HEK293 (cell line): ENCODE measurements at regions not wholly inside any gene's neighbourhood (a gene's known extent, or its start where the extent isn't known, plus 50 kb on each side); places are given as distances from the start of the nearest gene placed in this dataset.

Experiments used
- CTCF ChIA-PET: fragments of 350-600 bp; formaldehyde crosslinking; extraction: SDS; loops from one replicate; lab custom pipeline; 2021; ENCODE audit warnings: antibody characterized with exemption; lab: Yijun Ruan, JAX
- POLR2A ChIA-PET: fragments of 300-600 bp; formaldehyde crosslinking; extraction: SDS; loops from one replicate; lab custom pipeline; 2020; ENCODE audit warnings: antibody characterized with exemption, inconsistent platforms; lab: Yijun Ruan, JAX
- H3K27ac ChIP-seq: fragments of 200-500 bp; sonication (Bioruptor generic); 2 replicates; pipeline ENCODE4 v1.5.1; 2014; ENCODE audit warnings: low read depth, low read length, control low read depth, inconsistent platforms; ENCODE audit errors: extremely low read depth
- H3K36me3 ChIP-seq, 2 experiments: fragments of 200-500 bp in 1 of 2; sonication (Bioruptor generic) in 1 of 2; 1 replicate in 1 of 2; 2 replicates in 1 of 2; pipeline ENCODE4 v1.5.1; 2014 to 2017; ENCODE audit warnings: inconsistent platforms in 2 of 2, low read length in 2 of 2; ENCODE audit not compliant: control insufficient read depth in 2 of 2, insufficient read depth in 1 of 2
- H3K4me1 ChIP-seq: fragments of 200-500 bp; sonication (Bioruptor generic); 2 replicates; pipeline ENCODE4 v1.5.1; 2014; ENCODE audit warnings: mild to moderate bottlenecking, low read length, inconsistent platforms; ENCODE audit not compliant: control insufficient read depth, insufficient read depth
- H3K4me3 ChIP-seq: 2 replicates; pipeline ENCODE4 v1.5.1; 2011; ENCODE audit warnings: low read depth, mild to moderate bottlenecking, control low read depth, low read length, moderate library complexity
- H3K9me3 ChIP-seq: fragments of 200-500 bp; sonication (Bioruptor generic); 2 replicates; pipeline ENCODE4 v1.5.1; 2014; ENCODE audit warnings: low read depth, low read length, inconsistent platforms; ENCODE audit not compliant: control insufficient read depth, insufficient read depth
- BCL11B ChIP-seq: fragments of 450-650 bp; formaldehyde crosslinking; IDR thresholded peaks from 2 replicates; pipeline ENCODE4 v1.5.1; 2016; ENCODE audit warnings: low read depth, missing biosample characterization, missing genetic modification characterization
- GFI1B ChIP-seq: fragments of 450-650 bp; formaldehyde crosslinking; IDR thresholded peaks from 2 replicates; pipeline ENCODE4 v1.5.1; 2016; ENCODE audit warnings: missing biosample characterization, missing genetic modification characterization
- HOXC10 ChIP-seq: sonication (generic); formaldehyde crosslinking; IDR thresholded peaks from 2 replicates; pipeline ENCODE4 v1.8.1; 2023; ENCODE audit warnings: mild to moderate bottlenecking, missing genetic modification reagents
- KLF10 ChIP-seq: fragments of 450-650 bp; IDR thresholded peaks from 2 replicates; pipeline ENCODE4 v1.5.1; 2018; ENCODE audit warnings: missing biosample characterization, mild to moderate bottlenecking, missing genetic modification characterization
- OVOL3 ChIP-seq: fragments of 450-650 bp; formaldehyde crosslinking; IDR thresholded peaks from 2 replicates; pipeline ENCODE4 v1.5.1; 2016; ENCODE audit warnings: missing biosample characterization, missing genetic modification characterization
- SP7 ChIP-seq: fragments of 450-650 bp; formaldehyde crosslinking; IDR thresholded peaks from 2 replicates; pipeline ENCODE4 v1.5.1; 2016; ENCODE audit warnings: missing biosample characterization, missing genetic modification characterization
- TRIM28 ChIP-seq: IDR thresholded peaks from 2 replicates; pipeline ENCODE4 v1.6.1; 2011; ENCODE audit warnings: low read length, control low read depth, borderline replicate concordance
- ZNF10 ChIP-seq: fragments of 450-650 bp; formaldehyde crosslinking; IDR thresholded peaks from 2 replicates; pipeline ENCODE4 v1.5.1; 2017; ENCODE audit warnings: missing biosample characterization, missing genetic modification characterization
- ZNF2 ChIP-seq: fragments of 450-650 bp; formaldehyde crosslinking; IDR thresholded peaks from 2 replicates; pipeline ENCODE4 v1.5.1; 2016; ENCODE audit warnings: missing biosample characterization, missing genetic modification characterization
- ZNF292 ChIP-seq: fragments of 450-650 bp; formaldehyde crosslinking; IDR thresholded peaks from 2 replicates; pipeline ENCODE4 v1.5.1; 2016; ENCODE audit warnings: low read depth, missing biosample characterization, missing genetic modification characterization, borderline replicate concordance
- ZNF335 ChIP-seq: fragments of 450-650 bp; formaldehyde crosslinking; conservative IDR thresholded peaks from 2 replicates; pipeline ENCODE4 v1.5.1; 2016; ENCODE audit warnings: missing biosample characterization, missing genetic modification characterization
- ZNF341 ChIP-seq: fragments of 450-650 bp; formaldehyde crosslinking; IDR thresholded peaks from 2 replicates; pipeline ENCODE4; 2016; ENCODE audit warnings: low read depth, missing biosample characterization, missing genetic modification characterization
- ZNF426 ChIP-seq: fragments of 450-650 bp; formaldehyde crosslinking; IDR thresholded peaks from 2 replicates; pipeline ENCODE4 v1.5.1; 2017; ENCODE audit warnings: missing biosample characterization, missing genetic modification characterization, mild to moderate bottlenecking, inconsistent platforms, moderate library complexity
- ZNF530 ChIP-seq: fragments of 450-650 bp; formaldehyde crosslinking; IDR thresholded peaks from 2 replicates; pipeline ENCODE4 v1.5.1; 2016; ENCODE audit warnings: low read depth, missing biosample characterization, missing genetic modification characterization
- ZNF560 ChIP-seq: fragments of 450-650 bp; formaldehyde crosslinking; IDR thresholded peaks from 2 replicates; pipeline ENCODE4 v1.5.1; 2017; ENCODE audit warnings: missing biosample characterization, missing genetic modification characterization, borderline replicate concordance
- ZNF600 ChIP-seq: fragments of 450-650 bp; formaldehyde crosslinking; IDR thresholded peaks from 2 replicates; pipeline ENCODE4 v1.5.1; 2016; ENCODE audit warnings: missing biosample characterization, missing genetic modification characterization
- ZNF660 ChIP-seq: fragments of 450-650 bp; IDR thresholded peaks from 2 replicates; pipeline ENCODE4 v1.5.1; 2018; ENCODE audit warnings: missing biosample characterization, mild to moderate bottlenecking, missing genetic modification characterization
- ZNF830 ChIP-seq: fragments of 450-650 bp; IDR thresholded peaks from 2 replicates; pipeline ENCODE4 v1.5.0; 2018; ENCODE audit warnings: missing biosample characterization, missing genetic modification characterization, low read depth, mild to moderate bottlenecking, moderate library complexity
- ZSCAN16 ChIP-seq: fragments of 450-650 bp; formaldehyde crosslinking; IDR thresholded peaks from 2 replicates; pipeline ENCODE4 v1.5.1; 2016; ENCODE audit warnings: missing biosample characterization, missing genetic modification characterization
- ZXDB ChIP-seq: fragments of 450-650 bp; formaldehyde crosslinking; IDR thresholded peaks from 2 replicates; pipeline ENCODE4 v1.5.1; 2016; ENCODE audit warnings: missing biosample characterization, missing genetic modification characterization
- TF ChIP-seq, protein P1 (sequence below): fragments of 450-650 bp; formaldehyde crosslinking; IDR thresholded peaks from 2 replicates; pipeline ENCODE4 v1.5.1; 2016; ENCODE audit warnings: missing biosample characterization, missing genetic modification characterization
- TF ChIP-seq, protein P2 (sequence below): fragments of 450-650 bp; formaldehyde crosslinking; IDR thresholded peaks from 2 replicates; pipeline ENCODE4 v1.5.1; 2016; ENCODE audit warnings: missing biosample characterization, missing genetic modification characterization
- TF ChIP-seq, protein P3 (sequence below): fragments of 450-650 bp; formaldehyde crosslinking; IDR thresholded peaks from 2 replicates; pipeline ENCODE4 v1.5.1; 2016; ENCODE audit warnings: missing biosample characterization, missing genetic modification characterization
- TF ChIP-seq, protein P4 (sequence below): fragments of 450-650 bp; formaldehyde crosslinking; IDR thresholded peaks from 2 replicates; pipeline ENCODE4 v1.5.1; 2016; ENCODE audit warnings: missing biosample characterization, missing genetic modification characterization
- TF ChIP-seq, protein P5 (sequence below): fragments of 450-650 bp; IDR thresholded peaks from 2 replicates; pipeline ENCODE4 v1.5.1; 2018; ENCODE audit warnings: missing biosample characterization, missing genetic modification characterization

DNA sequence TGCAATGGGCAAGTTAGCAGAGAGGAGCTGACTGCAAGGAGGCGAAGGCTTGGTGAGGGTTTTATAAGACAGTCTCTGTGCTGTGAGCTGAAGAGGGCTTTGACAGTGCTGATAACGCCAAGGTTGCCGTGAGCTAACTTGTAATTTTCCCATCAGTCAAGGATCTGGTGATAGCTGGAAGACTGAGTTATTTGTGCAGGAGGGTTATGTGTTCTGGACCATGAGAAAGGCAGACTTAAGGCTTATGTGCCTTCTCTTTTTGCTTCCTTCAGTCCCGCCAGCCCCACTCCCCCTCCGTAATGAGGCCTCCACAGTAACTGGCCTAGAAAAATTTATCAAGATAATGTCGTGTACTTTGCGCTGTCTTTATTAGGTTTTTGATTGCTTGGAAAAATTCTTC lies 94.6 kb downstream of the RTP5 start:
- ChIA-PET CTCF (interaction anchor here (0.6 to 1.1 kb wide), 2 partner anchors 13 to 58 kb away, joined by 3 to 4 read pairs; no protein-coding TSS in a partner anchor), POLR2A (interaction anchor here (0.7 kb wide), 1 partner anchor 93 kb away, joined by 5 read pairs; no protein-coding TSS in a partner anchor)
- peak; percentile 61; the same call in 1 of the 2 replicates for TF ChIP-seq ZNF600 (tag by site-specific recombination)
- TF ChIP-seq SP7, result peak; percentile 85
- TF ChIP-seq, protein P1, sequence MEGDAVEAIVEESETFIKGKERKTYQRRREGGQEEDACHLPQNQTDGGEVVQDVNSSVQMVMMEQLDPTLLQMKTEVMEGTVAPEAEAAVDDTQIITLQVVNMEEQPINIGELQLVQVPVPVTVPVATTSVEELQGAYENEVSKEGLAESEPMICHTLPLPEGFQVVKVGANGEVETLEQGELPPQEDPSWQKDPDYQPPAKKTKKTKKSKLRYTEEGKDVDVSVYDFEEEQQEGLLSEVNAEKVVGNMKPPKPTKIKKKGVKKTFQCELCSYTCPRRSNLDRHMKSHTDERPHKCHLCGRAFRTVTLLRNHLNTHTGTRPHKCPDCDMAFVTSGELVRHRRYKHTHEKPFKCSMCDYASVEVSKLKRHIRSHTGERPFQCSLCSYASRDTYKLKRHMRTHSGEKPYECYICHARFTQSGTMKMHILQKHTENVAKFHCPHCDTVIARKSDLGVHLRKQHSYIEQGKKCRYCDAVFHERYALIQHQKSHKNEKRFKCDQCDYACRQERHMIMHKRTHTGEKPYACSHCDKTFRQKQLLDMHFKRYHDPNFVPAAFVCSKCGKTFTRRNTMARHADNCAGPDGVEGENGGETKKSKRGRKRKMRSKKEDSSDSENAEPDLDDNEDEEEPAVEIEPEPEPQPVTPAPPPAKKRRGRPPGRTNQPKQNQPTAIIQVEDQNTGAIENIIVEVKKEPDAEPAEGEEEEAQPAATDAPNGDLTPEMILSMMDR (tag by site-specific recombination), result no peak
- no peak overlapping the region for H3K27ac ChIP-seq
- no peak overlapping the region for H3K4me3 ChIP-seq
- no peaks in the 10 kb centered on the region for H3K36me3 ChIP-seq
- H3K9me3 ChIP-seq, result no peaks in the 10 kb centered on the region
- H3K4me1 ChIP-seq, result no peaks in the 10 kb centered on the region

DNA sequence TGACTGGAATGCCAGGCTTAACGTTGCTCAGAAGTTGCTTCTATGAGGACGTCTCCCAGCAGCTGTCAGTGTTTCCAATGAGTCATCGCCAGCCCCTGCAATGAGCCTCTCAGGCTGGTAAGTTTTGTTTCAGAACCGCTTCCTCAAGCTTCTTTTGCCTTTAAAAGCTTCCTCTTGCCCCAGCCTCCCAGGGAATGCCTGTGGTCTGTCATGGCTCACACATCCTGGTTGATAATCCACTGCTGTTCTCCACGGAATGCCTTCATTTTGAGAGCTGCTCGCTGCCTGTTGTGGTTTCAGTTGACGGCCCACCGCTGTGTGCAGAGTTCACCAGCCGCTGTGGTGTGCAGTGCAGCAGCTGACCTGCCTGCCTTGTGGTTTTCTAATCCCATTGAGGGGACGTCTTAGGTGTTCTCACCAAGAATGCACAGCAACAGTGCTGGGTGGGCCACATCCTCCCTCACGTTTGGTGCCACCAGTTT lies 96.4 kb downstream of the RTP5 start:
- POLR2A ChIA-PET, result no interaction called here
- Histone ChIP-seq H3K4me1 (no peaks in the 10 kb centered on the region), H3K27ac (0 out of 2 replicates have a peak overlapping the region, but pooled peaks have one; percentile 10), H3K4me3 (peak overlapping the region; percentile 39), H3K9me3 (no peaks in the 10 kb centered on the region), H3K36me3 (no peaks in the 10 kb centered on the region)
- CTCF ChIA-PET, result interaction anchor here (1.0 to 1.6 kb wide), 2 partner anchors 8 to 15 kb away, joined by 3 to 6 read pairs; no protein-coding TSS in a partner anchor
- 0 out of 2 replicates have a peak, but pooled peaks have one; percentile 29 for TF ChIP-seq ZNF341
- TF ChIP-seq ZNF530 (tag by site-specific recombination), result no peak
- no peak for TF ChIP-seq KLF10
- TF ChIP-seq, protein P2, sequence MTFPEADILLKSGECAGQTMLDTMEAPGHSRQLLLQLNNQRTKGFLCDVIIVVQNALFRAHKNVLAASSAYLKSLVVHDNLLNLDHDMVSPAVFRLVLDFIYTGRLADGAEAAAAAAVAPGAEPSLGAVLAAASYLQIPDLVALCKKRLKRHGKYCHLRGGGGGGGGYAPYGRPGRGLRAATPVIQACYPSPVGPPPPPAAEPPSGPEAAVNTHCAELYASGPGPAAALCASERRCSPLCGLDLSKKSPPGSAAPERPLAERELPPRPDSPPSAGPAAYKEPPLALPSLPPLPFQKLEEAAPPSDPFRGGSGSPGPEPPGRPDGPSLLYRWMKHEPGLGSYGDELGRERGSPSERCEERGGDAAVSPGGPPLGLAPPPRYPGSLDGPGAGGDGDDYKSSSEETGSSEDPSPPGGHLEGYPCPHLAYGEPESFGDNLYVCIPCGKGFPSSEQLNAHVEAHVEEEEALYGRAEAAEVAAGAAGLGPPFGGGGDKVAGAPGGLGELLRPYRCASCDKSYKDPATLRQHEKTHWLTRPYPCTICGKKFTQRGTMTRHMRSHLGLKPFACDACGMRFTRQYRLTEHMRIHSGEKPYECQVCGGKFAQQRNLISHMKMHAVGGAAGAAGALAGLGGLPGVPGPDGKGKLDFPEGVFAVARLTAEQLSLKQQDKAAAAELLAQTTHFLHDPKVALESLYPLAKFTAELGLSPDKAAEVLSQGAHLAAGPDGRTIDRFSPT, result 0 out of 2 replicates have a peak, but pooled peaks have one; percentile 28
- no peak for TF ChIP-seq ZNF292 (tag by site-specific recombination)
- TF ChIP-seq HOXC10, result no peak
- peak; percentile 90 for TF ChIP-seq TRIM28
- TF ChIP-seq BCL11B, result no peak
- TF ChIP-seq ZNF10 (tag by site-specific recombination), result peak; percentile 90
- TF ChIP-seq, protein P3, sequence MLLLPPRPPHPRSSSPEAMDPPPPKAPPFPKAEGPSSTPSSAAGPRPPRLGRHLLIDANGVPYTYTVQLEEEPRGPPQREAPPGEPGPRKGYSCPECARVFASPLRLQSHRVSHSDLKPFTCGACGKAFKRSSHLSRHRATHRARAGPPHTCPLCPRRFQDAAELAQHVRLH, result no peak
- TF ChIP-seq, protein P4, sequence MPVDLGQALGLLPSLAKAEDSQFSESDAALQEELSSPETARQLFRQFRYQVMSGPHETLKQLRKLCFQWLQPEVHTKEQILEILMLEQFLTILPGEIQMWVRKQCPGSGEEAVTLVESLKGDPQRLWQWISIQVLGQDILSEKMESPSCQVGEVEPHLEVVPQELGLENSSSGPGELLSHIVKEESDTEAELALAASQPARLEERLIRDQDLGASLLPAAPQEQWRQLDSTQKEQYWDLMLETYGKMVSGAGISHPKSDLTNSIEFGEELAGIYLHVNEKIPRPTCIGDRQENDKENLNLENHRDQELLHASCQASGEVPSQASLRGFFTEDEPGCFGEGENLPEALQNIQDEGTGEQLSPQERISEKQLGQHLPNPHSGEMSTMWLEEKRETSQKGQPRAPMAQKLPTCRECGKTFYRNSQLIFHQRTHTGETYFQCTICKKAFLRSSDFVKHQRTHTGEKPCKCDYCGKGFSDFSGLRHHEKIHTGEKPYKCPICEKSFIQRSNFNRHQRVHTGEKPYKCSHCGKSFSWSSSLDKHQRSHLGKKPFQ (tag by site-specific recombination), result peak; percentile 82
- peak; percentile 39; the same call in 1 of the 2 replicates for TF ChIP-seq ZNF335 (tag by site-specific recombination)
- TF ChIP-seq ZNF660 (tag by site-specific recombination), result 0 out of 2 replicates have a peak, but pooled peaks have one; percentile 46
- no peak for TF ChIP-seq GFI1B (tag by site-specific recombination)
- TF ChIP-seq ZXDB (tag by site-specific recombination), result peak; percentile 72
- TF ChIP-seq ZNF2 (tag by site-specific recombination), result peak; percentile 45; the same call in 1 of the 2 replicates
- TF ChIP-seq, protein P5, sequence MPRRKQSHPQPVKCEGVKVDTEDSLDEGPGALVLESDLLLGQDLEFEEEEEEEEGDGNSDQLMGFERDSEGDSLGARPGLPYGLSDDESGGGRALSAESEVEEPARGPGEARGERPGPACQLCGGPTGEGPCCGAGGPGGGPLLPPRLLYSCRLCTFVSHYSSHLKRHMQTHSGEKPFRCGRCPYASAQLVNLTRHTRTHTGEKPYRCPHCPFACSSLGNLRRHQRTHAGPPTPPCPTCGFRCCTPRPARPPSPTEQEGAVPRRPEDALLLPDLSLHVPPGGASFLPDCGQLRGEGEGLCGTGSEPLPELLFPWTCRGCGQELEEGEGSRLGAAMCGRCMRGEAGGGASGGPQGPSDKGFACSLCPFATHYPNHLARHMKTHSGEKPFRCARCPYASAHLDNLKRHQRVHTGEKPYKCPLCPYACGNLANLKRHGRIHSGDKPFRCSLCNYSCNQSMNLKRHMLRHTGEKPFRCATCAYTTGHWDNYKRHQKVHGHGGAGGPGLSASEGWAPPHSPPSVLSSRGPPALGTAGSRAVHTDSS (tag by site-specific recombination), result no peak
- TF ChIP-seq ZNF560 (tag by site-specific recombination), result no peak
- TF ChIP-seq ZSCAN16 (tag by site-specific recombination), result peak; percentile 60; the same call in 1 of the 2 replicates
- TF ChIP-seq ZNF600 (tag by site-specific recombination), result peak; percentile 88
- no peak for TF ChIP-seq OVOL3
- no peak for TF ChIP-seq ZNF830 (tag by site-specific recombination)
- no peak for TF ChIP-seq ZNF426 (tag by site-specific recombination)
